Activated T-cell treated with anti-CD3 and anti-CD28 coated beads, Interleukin-2, amount 50 U/mL, for 24 hours (primary cell): ENCODE measurements at regions not wholly inside any gene's neighbourhood (a gene's known extent, or its start where the extent isn't known, plus 50 kb on each side); places are given as distances from the start of the nearest gene placed in this dataset.

Source experiments
- DNase-seq: peaks from one replicate; pipeline ENCODE4 v3.0.0-alpha.2; 2020
- H3K27ac Mint-ChIP-seq: 2 replicates; pipeline ENCODE4 v1.8.0; 2020; ENCODE audit warnings: mild to moderate bottlenecking, mixed read lengths
- H3K27me3 Mint-ChIP-seq: 2 replicates; pipeline ENCODE4 v1.8.0; 2020; ENCODE audit warnings: mixed read lengths
- H3K36me3 Mint-ChIP-seq: 2 replicates; pipeline ENCODE4 v1.8.0; 2020; ENCODE audit warnings: low read depth, mixed read lengths
- H3K4me1 Mint-ChIP-seq: 2 replicates; pipeline ENCODE4 v1.8.0; 2020; ENCODE audit warnings: low read depth, mixed read lengths
- H3K4me3 Mint-ChIP-seq: 2 replicates; pipeline ENCODE4 v1.8.0; 2020; ENCODE audit warnings: mild to moderate bottlenecking, moderate library complexity, mixed read lengths
- H3K9me3 Mint-ChIP-seq: 2 replicates; pipeline ENCODE4 v1.8.0; 2020; ENCODE audit warnings: mixed read lengths

GRCh38 chr13:30359991-30360390 lies 52.6 kb upstream of the KATNAL1 start:
- Mint-ChIP-seq H3K36me3 (no peaks in the 10 kb centered on the region), H3K27me3 (no peaks in the 10 kb centered on the region), H3K27ac (no peak overlapping the region), H3K9me3 (no peaks in the 10 kb centered on the region), H3K4me3 (no peak overlapping the region), H3K4me1 (peaks cover 15% of the 10 kb centered on the region)
- DNase-seq = no peak

GRCh38 chr13:30360586-30360985 lies 53.2 kb upstream of the KATNAL1 start:
- no peaks in the 10 kb centered on the region for H3K36me3 Mint-ChIP-seq
- peaks cover 12% of the 10 kb centered on the region for H3K4me1 Mint-ChIP-seq
- no peak overlapping the region for H3K27ac Mint-ChIP-seq

GRCh38 chr13:30362005-30362788 lies 54.8 kb upstream of the KATNAL1 start:
- H3K4me1 Mint-ChIP-seq = peaks cover 6% of the 10 kb centered on the region
- H3K4me3 Mint-ChIP-seq = no peak overlapping the region
- no peak overlapping the region for H3K27ac Mint-ChIP-seq
- no peaks in the 10 kb centered on the region for H3K27me3 Mint-ChIP-seq
- DNase-seq = no peak
- H3K36me3 Mint-ChIP-seq = peaks cover 2% of the 10 kb centered on the region
- no peaks in the 10 kb centered on the region for H3K9me3 Mint-ChIP-seq

More at GRCh38 chr13:30360586-30360985, 53.2 kb upstream of the KATNAL1 start:
- no peak for DNase-seq
- Mint-ChIP-seq H3K4me3 (no peak overlapping the region), H3K27me3 (no peaks in the 10 kb centered on the region), H3K9me3 (no peaks in the 10 kb centered on the region)

GRCh38 chr13:30362869-30363268 lies 55.5 kb upstream of the KATNAL1 start:
- Mint-ChIP-seq H3K9me3 (no peaks in the 10 kb centered on the region), H3K27me3 (no peaks in the 10 kb centered on the region), H3K4me3 (no peak overlapping the region), H3K4me1 (peaks cover 6% of the 10 kb centered on the region), H3K36me3 (peaks cover 4% of the 10 kb centered on the region), H3K27ac (no peak overlapping the region)
- DNase-seq = no peak

- Mint-ChIP-seq H3K9me3 (no peaks in the 10 kb centered on the region), H3K4me1 (peaks cover 9% of the 10 kb centered on the region), H3K36me3 (peaks cover 4% of the 10 kb centered on the region), H3K4me3 (no peak overlapping the region), H3K27me3 (no peaks in the 10 kb centered on the region), H3K27ac (no peak overlapping the region)
- DNase-seq = no peak
Observed at GRCh38 chr13:30363725-30364124, 56.4 kb upstream of the KATNAL1 start.

- Mint-ChIP-seq H3K4me1 (peaks cover 13% of the 10 kb centered on the region), H3K4me3 (no peak overlapping the region), H3K27me3 (no peaks in the 10 kb centered on the region), H3K36me3 (peaks cover 4% of the 10 kb centered on the region), H3K9me3 (no peaks in the 10 kb centered on the region), H3K27ac (no peak overlapping the region)
- DNase-seq = no peak
Observed at GRCh38 chr13:30364133-30364532, 56.8 kb upstream of the KATNAL1 start.

GRCh38 chr13:30364876-30365275 lies 57.4 kb upstream of the UBE2L5 start:
- H3K36me3 Mint-ChIP-seq = peaks cover 4% of the 10 kb centered on the region
- H3K4me3 Mint-ChIP-seq = no peak overlapping the region

GRCh38 chr13:30366088-30366487 lies 56.2 kb upstream of the UBE2L5 start:
- Mint-ChIP-seq H3K4me1 (peaks cover 28% of the 10 kb centered on the region), H3K27ac (no peak overlapping the region), H3K36me3 (peaks cover 4% of the 10 kb centered on the region), H3K27me3 (no peaks in the 10 kb centered on the region), H3K9me3 (no peaks in the 10 kb centered on the region), H3K4me3 (no peak overlapping the region)
- DNase-seq = no peak

More at GRCh38 chr13:30364876-30365275, 57.4 kb upstream of the UBE2L5 start:
- DNase-seq = no peak
- Mint-ChIP-seq H3K27ac (no peak overlapping the region), H3K27me3 (no peaks in the 10 kb centered on the region), H3K4me1 (peaks cover 16% of the 10 kb centered on the region), H3K9me3 (no peaks in the 10 kb centered on the region)

- H3K9me3 Mint-ChIP-seq = no peaks in the 10 kb centered on the region
- peaks cover 4% of the 10 kb centered on the region for H3K36me3 Mint-ChIP-seq
- DNase-seq = no peak
- no peak overlapping the region for H3K27ac Mint-ChIP-seq
- H3K27me3 Mint-ChIP-seq = no peaks in the 10 kb centered on the region
- H3K4me1 Mint-ChIP-seq = peaks cover 40% of the 10 kb centered on the region
- no peak overlapping the region for H3K4me3 Mint-ChIP-seq
Observed at GRCh38 chr13:30367296-30367695, 55.0 kb upstream of the UBE2L5 start.

GRCh38 chr13:30370146-30370545 lies 52.1 kb upstream of the UBE2L5 start:
- Mint-ChIP-seq H3K9me3 (no peaks in the 10 kb centered on the region), H3K4me1 (peaks cover 65% of the 10 kb centered on the region), H3K27me3 (no peaks in the 10 kb centered on the region), H3K36me3 (peaks cover 4% of the 10 kb centered on the region), H3K4me3 (no peak overlapping the region), H3K27ac (peak overlapping the region; percentile 63)
- DNase-seq = no peak

GRCh38 chr13:30370916-30371521 lies 51.3 kb upstream of the UBE2L5 start:
- no peak for DNase-seq
- Mint-ChIP-seq H3K9me3 (no peaks in the 10 kb centered on the region), H3K27ac (peak overlapping the region; percentile 79), H3K4me1 (peaks cover 70% of the 10 kb centered on the region), H3K4me3 (peak overlapping the region; percentile 32), H3K27me3 (no peaks in the 10 kb centered on the region), H3K36me3 (peaks cover 4% of the 10 kb centered on the region)

GRCh38 chr13:30371649-30372265 lies 50.5 kb upstream of the UBE2L5 start:
- Mint-ChIP-seq H3K9me3 (no peaks in the 10 kb centered on the region), H3K4me1 (peaks cover 78% of the 10 kb centered on the region), H3K27ac (peak overlapping the region; percentile 79), H3K36me3 (peaks cover 4% of the 10 kb centered on the region), H3K4me3 (peak overlapping the region; percentile 32), H3K27me3 (no peaks in the 10 kb centered on the region)
- DNase-seq = peak; percentile 72
